ENCODE measurements at regions not wholly inside any gene's neighbourhood (a gene's known extent, or its start where the extent isn't known, plus 50 kb on each side); places are given as distances from the start of the nearest gene placed in this dataset.

- Histone ChIP-seq H4K5ac (ENCODE audit: low read depth, low read length) (no peak overlapping the region), H3K27ac (ENCODE audit: insufficient read depth, low read length) (no peak overlapping the region), H3K9ac (ENCODE audit: low read depth, low read length) (no peak overlapping the region), H3K4me2 (ENCODE audit: low read depth, low read length) (no peak overlapping the region), H2AFZ (replicated peaks; ENCODE audit: low read length, poor library complexity) (no peak overlapping the region), H3K14ac (replicated peaks; ENCODE audit: low read depth, low read length) (no peak overlapping the region), H3K4ac (ENCODE audit: low read depth, low read length) (no peak overlapping the region), H3K4me3 (ENCODE audit: insufficient read depth, low read depth, low read length) (no peak overlapping the region), H3K9me1 (ENCODE audit: insufficient read depth, low read length) (no peaks in the 10 kb centered on the region), H3K56ac (ENCODE audit: extremely low read depth, insufficient read depth, low read length) (no peak overlapping the region), H3K79me1 (ENCODE audit: low read depth in 1 of 2, low read length in 2 of 2) (no peaks in the 10 kb centered on the region), H2AK5ac (ENCODE audit: low read depth, low read length) (no peak overlapping the region), H2AK9ac (replicated peaks; ENCODE audit: low read depth, low read length, poor library complexity) (no peak overlapping the region), H3K36me3 (ENCODE audit: control insufficient read depth, insufficient read depth, low read length) (no peaks in the 10 kb centered on the region), H4K20me1 (ENCODE audit: insufficient read depth, low read length) (no peaks in the 10 kb centered on the region), H4K91ac (ENCODE audit: insufficient read depth, low read depth, low read length) (no peak overlapping the region), H2BK5ac (ENCODE audit: low read depth, low read length, poor library complexity, severe bottlenecking) (no peak overlapping the region), H2BK120ac (ENCODE audit: low read depth, low read length) (no peak overlapping the region), H3K23ac (ENCODE audit: low read depth, low read length) (no peak overlapping the region), H3K18ac (ENCODE audit: low read depth, low read length) (no peak overlapping the region), H2BK20ac (ENCODE audit: low read depth, low read length) (no peak overlapping the region), H3K4me1 (ENCODE audit: control insufficient read depth, insufficient read depth, low read length) (peaks cover 2% of the 10 kb centered on the region; the same call in 1 of the 2 replicates), H2BK15ac (ENCODE audit: low read depth, low read length) (no peak overlapping the region), H3K9me3 (ENCODE audit: control insufficient read depth, insufficient read depth, low read length) (no peaks in the 10 kb centered on the region), H3K27me3 (ENCODE audit: control insufficient read depth, insufficient read depth, low read length) (no peaks in the 10 kb centered on the region), H4K8ac (ENCODE audit: low read depth in 2 of 2, low read length in 2 of 2) (no peak overlapping the region)
- intact Hi-C loops (cut with micrococcal nuclease): no loop called here
- POLR2A ChIA-PET (ENCODE audit: unreplicated experiment): no interaction called here
- BruUV-seq (replicated peaks): no TSS peak
- dilution Hi-C loops (cut with HindIII; ENCODE audit: low sequenced_read_pairs, unreplicated experiment): no loop called here
- ATAC-seq (ENCODE audit: low read depth) (no peak), DNase-seq (no peak)
- CTCF ChIA-PET: no interaction called here
- no CpG with 5 or more reads among the region's 5 CpGs for WGBS, 2 experiments (ENCODE audit: extremely low coverage in 2 of 2, insufficient read length in 1 of 2)
- TF ChIP-seq MXI1 (IDR thresholded peaks at IDR 0.05; ENCODE audit: borderline replicate concordance, low read depth, low read length) (no peak), CTCF (conservative IDR thresholded peaks at IDR 0.05; ENCODE audit: low read depth, low read length) (no peak), POLR2A (IDR thresholded peaks at IDR 0.05; ENCODE audit: low read depth, low read length) (no peak), CHD1 (IDR thresholded peaks at IDR 0.05; ENCODE audit: low read depth, low read length) (no peak), MAZ (IDR thresholded peaks at IDR 0.05; ENCODE audit: borderline replicate concordance, low read depth, low read length) (no peak), ELK1 (IDR thresholded peaks at IDR 0.05; ENCODE audit: borderline replicate concordance, low read depth, low read length) (no peak), USF2 (IDR thresholded peaks at IDR 0.05; ENCODE audit: low read depth, low read length) (no peak), FOS (IDR thresholded peaks at IDR 0.05; ENCODE audit: low read depth, low read length) (no peak), NFE2L2 (IDR thresholded peaks at IDR 0.05; ENCODE audit: low read depth, low read length) (no peak), BHLHE40 (IDR thresholded peaks at IDR 0.05; ENCODE audit: low read depth, low read length) (no peak), RAD21 (IDR thresholded peaks at IDR 0.05; ENCODE audit: low read length) (no peak), RCOR1 (IDR thresholded peaks at IDR 0.05; ENCODE audit: insufficient replicate concordance, low read length) (no peak), RFX5 (IDR thresholded peaks at IDR 0.05; ENCODE audit: low read depth, low read length) (no peak), CEBPB (IDR thresholded peaks at IDR 0.05; ENCODE audit: low read depth, low read length) (no peak), SMC3 (IDR thresholded peaks at IDR 0.05; ENCODE audit: low read depth, low read length) (no peak), MAFK (IDR thresholded peaks at IDR 0.05; ENCODE audit: low read depth, low read length) (no peak)
- in situ Hi-C loops (cut with MboI; ENCODE audit: low sequenced_read_pairs): no loop called here
Measured at GRCh38 chr14:87152693-87153092, 840.3 kb downstream of the GALC start.

All from IMR-90 (cell line).